NCI-H2029 (cell line): ENCODE measurements at regions not wholly inside any gene's neighbourhood (a gene's known extent, or its start where the extent isn't known, plus 50 kb on each side); places are given as distances from the start of the nearest gene placed in this dataset.

ENCODE experiments used
- DNase-seq: peaks from one replicate; lab custom pipeline; 2025; lab: John Stamatoyannopoulos, UW

- DNase-seq = no peak
Measured at GRCh38 chr12:32047357-32048212, 59.1 kb upstream of the BICD1 start.

GRCh38 chr12:32048791-32049190 lies 57.9 kb upstream of the BICD1 start:
- no peak for DNase-seq

- DNase-seq = no peak
Measured at GRCh38 chr12:32049956-32050355, 56.7 kb upstream of the BICD1 start.

GRCh38 chr12:32051511-32052211 lies 55.0 kb upstream of the BICD1 start:
- DNase-seq = no peak

- no peak for DNase-seq
Measured at GRCh38 chr12:32052212-32052713, 54.4 kb upstream of the BICD1 start.

GRCh38 chr12:32053881-32054624 lies 52.6 kb upstream of the BICD1 start:
- no peak for DNase-seq
